ENCODE measurements at regions not wholly inside any gene's neighbourhood (a gene's known extent, or its start where the extent isn't known, plus 50 kb on each side); places are given as distances from the start of the nearest gene placed in this dataset.
"Not testable (repeated sequence)": the region's sequence is repeated elsewhere in the genome, so short reads cannot be mapped to it uniquely, and the experiment has no call there.

DNA sequence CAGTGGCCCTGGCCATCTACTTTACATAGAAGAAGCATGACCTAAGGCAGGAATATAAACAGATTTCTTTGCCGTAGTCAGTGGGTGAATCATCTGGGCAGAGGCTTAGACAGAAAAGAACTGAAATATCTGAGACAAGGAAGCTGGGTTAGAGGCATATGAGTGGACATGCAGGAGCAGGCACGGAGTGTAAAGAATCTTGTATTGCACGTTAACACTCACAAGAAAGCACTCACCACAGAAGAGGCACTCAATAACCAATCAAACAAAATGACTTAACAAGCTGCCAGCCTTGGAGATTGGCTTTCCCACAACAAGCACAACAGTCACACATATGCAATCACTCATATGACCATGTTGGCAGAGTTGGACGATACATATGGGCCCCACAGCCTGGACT is 364.9 kb downstream of the FOXD4L5 start:
- H3K4me1 Mint-ChIP-seq; H3K27me3 Mint-ChIP-seq (ENCODE audit: low read depth); H3K9me3 Mint-ChIP-seq; CTCF ChIA-PET; DNase-seq (ENCODE audit: low spot score); H3K4me3 Mint-ChIP-seq; H3K36me3 Mint-ChIP-seq; POLR2A ChIA-PET; ATAC-seq; H3K27ac Mint-ChIP-seq: not testable (repeated sequence)

DNA sequence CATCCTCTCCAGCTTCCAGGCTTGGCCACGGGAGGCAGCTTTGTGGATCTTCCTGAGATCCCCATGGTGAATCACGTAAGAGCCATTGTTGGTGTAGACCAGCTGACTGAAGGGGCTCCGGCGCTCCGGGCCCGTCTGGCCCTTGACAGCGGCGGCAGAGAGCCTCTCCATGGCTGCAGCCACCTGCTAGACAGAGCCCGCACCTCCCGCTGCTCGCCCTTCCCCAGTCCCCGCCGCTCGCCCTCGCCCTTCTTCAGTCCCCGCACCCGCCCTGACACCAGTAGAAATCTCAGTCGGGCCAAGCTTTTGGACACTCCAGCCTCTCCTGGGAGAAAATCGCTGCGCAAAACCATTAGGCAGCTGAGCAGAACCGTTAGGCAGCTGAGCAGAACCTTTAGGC is 396.4 kb downstream of the FOXD4L5 start:
- H3K27me3 Mint-ChIP-seq (ENCODE audit: low read depth) = peaks cover 13% of the 10 kb centered on the region
- H3K4me1 Mint-ChIP-seq = not testable (repeated sequence)

DNA sequence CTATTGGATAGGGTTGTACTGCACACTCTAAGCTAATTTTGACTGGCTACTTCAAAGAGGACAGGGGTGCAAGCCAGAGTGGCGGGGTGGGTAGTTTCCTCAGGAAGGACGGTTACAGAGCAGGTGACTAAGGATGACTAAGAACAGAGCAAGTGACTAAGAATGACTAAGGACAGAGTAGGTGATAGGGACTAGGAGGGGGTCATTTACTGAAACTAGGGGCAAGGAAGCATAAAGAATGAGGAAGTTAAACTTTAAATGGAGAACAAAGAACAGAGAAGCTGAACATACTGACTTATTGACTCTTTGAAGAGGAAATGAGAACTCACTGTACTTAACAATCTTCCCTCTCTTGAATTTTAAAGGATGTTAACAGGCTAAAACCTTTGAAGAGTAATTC is 414.4 kb downstream of the FOXD4L5 start:
- ATAC-seq; H3K36me3 Mint-ChIP-seq; CTCF ChIA-PET; H3K9me3 Mint-ChIP-seq; H3K27ac Mint-ChIP-seq; H3K4me3 Mint-ChIP-seq; H3K4me1 Mint-ChIP-seq; POLR2A ChIA-PET; DNase-seq (ENCODE audit: low spot score): not testable (repeated sequence)
- H3K27me3 Mint-ChIP-seq (ENCODE audit: low read depth) = peaks cover 20% of the 10 kb centered on the region

More for the DNA sequence above, 396.4 kb downstream of the FOXD4L5 start:
- POLR2A ChIA-PET, H3K4me3 Mint-ChIP-seq, ATAC-seq, H3K36me3 Mint-ChIP-seq, H3K27ac Mint-ChIP-seq, H3K9me3 Mint-ChIP-seq, CTCF ChIA-PET: not testable (repeated sequence)
- peak; percentile 5 for DNase-seq (ENCODE audit: low spot score)
